RPMI8226 (cell line): ENCODE measurements at regions not wholly inside any gene's neighbourhood (a gene's known extent, or its start where the extent isn't known, plus 50 kb on each side); places are given as distances from the start of the nearest gene placed in this dataset.

ENCODE experiments used
- DNase-seq: peaks from one replicate; pipeline ENCODE4 v3.0.0-alpha.2; 2015

GRCh38 chr1:218686258-218686657, 341.1 kb downstream of the TGFB2 start:
- no peak for DNase-seq

- DNase-seq = no peak
Measured at GRCh38 chr1:218686761-218687160, 341.6 kb downstream of the TGFB2 start.

DNA sequence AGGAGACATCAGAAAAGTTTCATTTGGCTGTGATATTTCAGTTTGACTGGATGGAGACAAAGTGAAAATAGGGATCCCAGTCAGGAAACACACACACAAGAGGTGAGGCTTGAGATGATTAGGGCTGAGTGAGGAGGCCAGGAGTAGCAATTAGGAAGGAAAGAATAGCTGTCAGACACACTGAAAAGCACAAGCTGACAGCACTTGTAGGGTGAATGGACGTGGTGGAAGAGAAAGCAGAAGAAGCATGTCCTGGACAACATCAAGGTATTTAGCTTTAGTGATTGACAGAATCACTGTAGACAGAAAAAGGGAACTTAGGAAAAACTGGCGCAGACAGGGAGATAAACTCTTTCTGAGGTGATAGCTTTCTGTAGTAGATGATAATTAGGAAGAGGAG, 347.7 kb downstream of the TGFB2 start:
- no peak for DNase-seq

DNA sequence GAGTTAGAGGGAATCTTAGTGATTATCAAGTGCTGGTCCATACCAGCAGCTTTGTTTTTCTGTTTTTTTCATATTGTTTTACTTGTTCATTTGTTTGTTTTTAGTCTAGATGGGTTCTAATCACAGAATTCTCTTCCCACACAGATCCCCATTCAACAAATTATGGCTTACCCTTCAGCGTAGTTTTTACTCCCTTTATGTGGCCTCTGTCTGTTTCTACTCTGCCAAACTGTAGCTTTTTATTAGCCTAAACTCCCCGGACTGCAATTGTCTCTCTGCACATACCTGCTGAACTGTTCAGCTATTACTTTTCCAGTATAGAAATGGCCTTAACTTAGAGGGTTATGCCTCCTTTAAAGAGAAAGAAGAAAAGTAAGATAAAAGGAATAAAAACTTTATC, 348.5 kb downstream of the TGFB2 start:
- no peak for DNase-seq

DNA sequence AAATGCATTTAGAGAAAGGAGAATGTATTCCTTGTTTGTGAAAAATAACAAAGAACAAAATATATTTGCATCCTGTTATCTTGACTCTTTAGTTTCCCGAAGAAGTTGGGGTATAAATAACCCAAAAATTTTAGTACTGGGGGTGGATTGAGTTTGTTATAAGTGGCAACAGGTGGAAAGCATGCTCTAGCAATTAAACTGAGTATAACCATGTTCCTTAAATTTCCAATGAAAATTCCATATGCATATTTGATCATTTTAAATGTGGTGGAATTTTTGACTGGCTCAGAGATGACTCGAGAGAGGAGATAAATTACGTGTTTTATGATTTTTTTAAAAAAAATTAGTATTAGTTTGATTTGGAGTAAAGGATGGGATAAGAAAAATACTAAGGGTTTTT, 348.9 kb downstream of the TGFB2 start:
- no peak for DNase-seq

DNA sequence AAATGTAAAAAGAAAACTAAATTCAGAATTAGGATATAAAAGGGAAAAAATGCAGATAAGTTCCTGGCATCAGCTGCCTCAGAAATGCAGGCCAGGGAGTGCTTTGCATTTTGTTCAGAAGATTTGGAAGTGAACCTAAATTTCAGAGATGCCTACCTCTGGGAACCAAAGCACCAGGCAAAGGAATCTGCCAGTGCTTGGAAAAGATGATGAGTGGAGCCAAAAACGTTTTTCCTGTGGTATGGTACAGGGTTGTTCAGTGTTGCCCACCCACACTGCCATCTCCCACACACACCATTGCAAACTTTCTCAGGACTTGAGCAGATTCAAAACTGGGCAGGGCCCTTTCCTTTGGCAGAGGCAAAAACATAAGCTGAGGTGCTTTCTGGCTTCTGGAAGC, 349.5 kb downstream of the TGFB2 start:
- DNase-seq = no peak

- DNase-seq = no peak
Measured at GRCh38 chr1:218695525-218695924, 350.4 kb downstream of the TGFB2 start.

GRCh38 chr1:218698141-218698540, 353.0 kb downstream of the TGFB2 start:
- no peak for DNase-seq

- no peak for DNase-seq
Measured at GRCh38 chr1:218699421-218699820, 354.3 kb downstream of the TGFB2 start.

DNA sequence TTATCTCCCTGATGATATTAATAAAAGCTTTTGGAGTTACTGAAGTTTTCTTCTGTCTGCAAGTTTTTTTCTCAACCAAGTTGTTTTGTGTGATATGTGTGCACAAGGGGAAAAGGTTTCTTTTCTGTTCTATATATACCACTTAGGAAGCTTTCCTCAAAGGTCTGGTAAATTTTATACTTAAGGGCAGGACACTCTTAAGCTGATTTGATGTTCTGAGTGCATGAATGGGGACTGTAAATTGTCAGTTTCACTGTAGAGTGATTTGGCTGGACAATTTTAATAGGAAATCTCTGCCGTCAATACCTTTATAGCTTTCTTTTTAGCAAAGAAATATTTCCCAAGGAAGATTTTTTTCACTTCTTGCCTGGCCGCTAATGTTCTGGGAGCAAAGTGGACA, 354.7 kb downstream of the TGFB2 start:
- DNase-seq = no peak

GRCh38 chr1:218700666-218701065, 355.5 kb downstream of the TGFB2 start:
- DNase-seq = no peak

- no peak for DNase-seq
Measured at GRCh38 chr1:218701131-218701530, 356.0 kb downstream of the TGFB2 start.

DNA sequence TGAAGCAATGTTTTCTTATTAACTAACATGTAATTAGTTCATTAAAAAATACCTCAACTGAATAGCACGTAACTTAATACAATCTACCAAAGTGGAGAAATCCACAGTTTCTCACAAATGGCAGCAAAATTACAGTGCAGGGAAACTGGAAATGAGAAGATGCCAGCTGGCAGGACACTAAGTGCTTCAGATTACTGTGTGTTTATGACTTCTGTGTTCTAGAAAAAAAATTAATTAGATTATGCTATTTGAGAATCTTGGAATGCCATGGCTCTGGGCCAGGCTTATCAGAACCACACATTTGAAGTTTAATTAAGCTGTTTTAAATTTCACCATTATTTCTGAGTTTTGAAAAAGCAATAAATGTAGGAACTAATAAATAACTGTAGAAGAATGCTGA, 357.6 kb downstream of the TGFB2 start:
- DNase-seq = no peak

DNA sequence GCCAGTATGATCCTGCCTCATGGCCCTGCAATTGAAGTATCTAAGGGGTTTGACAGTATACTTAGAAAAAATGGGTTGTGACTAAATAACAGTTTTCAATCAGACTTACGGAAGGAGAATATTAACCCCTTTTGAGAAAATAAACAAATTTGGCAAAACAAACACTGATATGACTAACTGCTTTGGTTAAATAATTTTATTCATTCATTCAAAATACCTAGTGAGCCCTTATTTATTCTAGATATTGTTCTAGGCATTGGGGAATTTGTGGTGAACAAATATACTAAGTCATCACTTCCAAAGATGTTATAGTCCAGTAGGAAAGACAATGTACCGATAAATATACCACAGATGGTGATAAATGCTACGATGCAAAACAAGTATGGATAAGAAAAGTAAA, 358.7 kb downstream of the TGFB2 start:
- no peak for DNase-seq

- no peak for DNase-seq
Measured at GRCh38 chr1:218705391-218705790, 360.3 kb downstream of the TGFB2 start.

GRCh38 chr1:218705911-218706893, 361.1 kb downstream of the TGFB2 start:
- DNase-seq = no peak

GRCh38 chr1:218711001-218711400, 365.9 kb downstream of the TGFB2 start:
- DNase-seq = no peak

- DNase-seq = no peak
Measured at GRCh38 chr1:218711884-218712674, 366.9 kb downstream of the TGFB2 start.

GRCh38 chr1:218712677-218713076, 367.5 kb downstream of the TGFB2 start:
- DNase-seq = no peak

DNA sequence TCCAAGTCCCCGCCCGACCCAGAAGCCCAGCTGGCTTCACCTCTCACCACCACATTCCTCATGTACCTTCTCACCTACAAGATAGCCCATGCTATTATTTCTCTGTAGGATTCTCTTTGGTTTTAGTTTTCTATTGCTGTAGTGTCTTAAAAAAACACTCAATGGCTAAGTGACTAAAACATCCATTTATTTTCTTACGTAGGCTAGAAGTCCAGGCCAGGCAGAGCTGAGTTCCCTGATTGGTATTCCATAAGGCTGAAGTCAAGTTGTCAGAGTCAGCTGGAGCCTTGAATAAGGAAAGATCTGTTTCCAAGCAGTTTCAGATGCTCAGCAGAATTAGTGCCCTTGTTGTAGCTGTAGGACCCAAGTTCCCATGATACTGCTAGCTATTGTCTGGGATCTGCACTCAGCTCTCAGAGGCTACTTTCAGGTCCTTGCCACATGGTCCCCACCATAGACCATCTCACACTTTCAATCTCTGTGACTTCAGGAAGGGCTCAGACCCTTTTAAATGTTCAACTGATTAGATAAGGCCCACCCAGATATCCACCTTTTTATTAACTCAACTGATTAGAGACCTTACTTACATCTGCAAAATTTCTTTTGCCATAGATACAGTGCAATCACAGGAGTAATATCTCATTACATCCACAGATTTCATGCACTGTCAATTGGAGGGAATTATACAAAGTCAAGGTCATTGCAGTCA, 371.0 kb downstream of the TGFB2 start:
- no peak for DNase-seq

DNA sequence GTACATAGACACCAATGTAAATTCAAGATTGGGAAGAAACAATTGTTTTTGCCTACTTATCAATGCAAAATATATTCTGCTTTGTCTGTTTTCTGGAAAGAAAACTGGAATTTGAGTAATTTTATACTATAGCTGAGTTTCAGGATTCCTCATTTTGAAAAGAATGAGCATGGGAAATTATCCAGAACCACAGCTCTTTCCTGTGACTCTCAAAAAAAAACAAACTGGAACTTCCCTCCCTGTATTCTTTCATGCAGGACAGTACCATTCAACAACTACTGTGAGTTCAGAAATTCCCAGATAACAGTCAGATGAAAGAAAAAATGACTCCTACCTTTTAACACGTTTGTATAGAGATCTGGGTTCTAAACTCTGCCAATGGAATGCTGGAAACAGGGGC, 372.4 kb downstream of the TGFB2 start:
- no peak for DNase-seq

GRCh38 chr1:218718206-218718605, 373.1 kb downstream of the TGFB2 start:
- no peak for DNase-seq

DNA sequence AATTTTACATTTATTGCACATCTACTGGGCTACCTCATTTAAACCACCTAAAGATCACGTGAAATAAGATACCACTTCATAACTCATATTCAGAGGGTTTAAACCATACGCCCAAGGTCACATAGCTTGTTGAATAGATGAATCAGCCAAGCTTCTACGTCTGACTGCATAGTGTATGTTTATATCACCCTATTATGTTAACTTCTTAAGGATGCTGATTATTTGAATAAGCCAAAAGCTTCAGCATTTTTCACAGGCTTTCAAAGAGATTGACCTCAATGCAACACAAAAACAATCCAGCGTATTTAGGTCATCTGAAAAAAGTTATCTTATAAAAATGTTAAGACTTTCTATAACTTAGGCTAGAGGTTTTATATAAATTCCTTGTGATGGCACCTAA, 373.8 kb downstream of the TGFB2 start:
- no peak for DNase-seq
